NCI-H2107 treated with DMSO at 0.1 percent for 48 hours (cell line): ENCODE measurements at regions not wholly inside any gene's neighbourhood (a gene's known extent, or its start where the extent isn't known, plus 50 kb on each side); places are given as distances from the start of the nearest gene placed in this dataset.

Source experiments
- DNase-seq: peaks from one replicate; lab custom pipeline; 2025; ENCODE audit not compliant: unreplicated experiment; lab: John Stamatoyannopoulos, UW

DNA sequence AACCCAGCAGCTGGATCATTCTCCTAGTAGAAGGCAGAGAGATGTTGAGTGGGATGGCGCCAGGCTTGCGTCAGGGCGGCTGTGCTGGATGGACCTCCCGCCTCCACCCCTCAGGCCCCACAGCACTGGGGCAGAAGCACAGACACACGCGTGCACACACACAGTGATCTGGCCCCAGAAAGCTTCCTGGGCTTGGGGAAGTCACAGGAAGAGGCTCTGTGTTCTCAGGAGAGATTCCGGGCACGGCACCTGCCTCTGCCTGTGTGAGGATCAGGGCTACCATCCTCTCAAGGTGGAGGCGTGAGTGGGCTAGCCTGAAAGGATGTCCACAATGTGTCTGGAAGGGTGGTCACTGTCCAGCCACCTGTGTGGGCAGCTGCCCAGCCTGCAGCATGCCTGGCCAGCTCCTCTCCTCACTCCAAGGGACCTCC lies 229.8 kb upstream of the HS6ST1 start:
- no peak for DNase-seq

GRCh38 chr2:128549094-128549493 lies 230.4 kb upstream of the HS6ST1 start:
- DNase-seq = no peak

DNA sequence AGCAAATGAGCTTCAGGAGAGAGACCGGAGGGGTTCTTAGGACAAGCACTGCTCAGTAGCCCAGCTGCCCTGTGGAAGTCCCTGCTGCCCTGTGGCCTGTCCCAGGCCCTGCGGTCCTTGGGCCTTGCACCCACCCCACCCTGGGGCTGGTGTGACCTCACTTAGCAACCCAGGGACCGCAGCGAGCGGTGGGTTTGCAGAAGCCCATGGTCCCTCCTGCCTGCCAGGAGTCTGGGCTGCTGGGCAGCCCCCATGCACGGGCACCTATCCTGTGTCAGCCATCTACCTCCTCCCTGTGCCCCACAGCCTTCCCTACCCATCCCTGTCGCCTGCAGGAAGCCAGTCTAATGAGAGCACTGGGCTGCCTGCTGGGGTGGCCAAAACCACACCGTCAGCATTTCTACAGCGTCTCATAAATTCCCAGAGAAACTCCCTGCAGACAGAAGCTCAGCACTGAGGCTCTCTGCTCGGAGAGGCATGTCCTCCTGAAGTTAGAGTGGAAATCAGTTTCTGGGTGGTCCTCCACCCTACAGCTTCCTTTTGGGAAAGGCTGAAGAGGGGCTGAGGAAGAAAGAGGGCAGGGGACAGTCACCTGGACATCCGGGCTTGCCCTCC lies 231.1 kb upstream of the HS6ST1 start:
- DNase-seq = no peak

DNA sequence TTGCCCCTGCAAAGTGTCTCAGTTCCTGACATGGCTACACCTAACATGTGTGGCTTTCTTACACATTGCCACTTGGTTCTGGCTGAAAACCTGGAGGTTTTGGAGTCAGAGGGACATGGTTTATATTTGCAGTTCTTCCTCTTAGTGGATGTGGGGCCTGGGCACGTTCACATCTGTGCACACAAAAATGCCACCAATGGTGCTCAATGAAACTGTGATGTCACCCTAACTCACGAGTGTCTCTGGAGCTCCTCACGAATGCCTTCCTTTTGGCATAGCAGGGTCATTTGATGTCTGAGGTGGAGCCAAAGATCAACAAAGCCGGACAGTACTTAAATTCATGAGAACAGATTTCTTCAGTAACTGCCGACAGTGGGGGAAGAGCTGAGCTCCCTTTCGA lies 231.7 kb upstream of the HS6ST1 start:
- no peak for DNase-seq

DNA sequence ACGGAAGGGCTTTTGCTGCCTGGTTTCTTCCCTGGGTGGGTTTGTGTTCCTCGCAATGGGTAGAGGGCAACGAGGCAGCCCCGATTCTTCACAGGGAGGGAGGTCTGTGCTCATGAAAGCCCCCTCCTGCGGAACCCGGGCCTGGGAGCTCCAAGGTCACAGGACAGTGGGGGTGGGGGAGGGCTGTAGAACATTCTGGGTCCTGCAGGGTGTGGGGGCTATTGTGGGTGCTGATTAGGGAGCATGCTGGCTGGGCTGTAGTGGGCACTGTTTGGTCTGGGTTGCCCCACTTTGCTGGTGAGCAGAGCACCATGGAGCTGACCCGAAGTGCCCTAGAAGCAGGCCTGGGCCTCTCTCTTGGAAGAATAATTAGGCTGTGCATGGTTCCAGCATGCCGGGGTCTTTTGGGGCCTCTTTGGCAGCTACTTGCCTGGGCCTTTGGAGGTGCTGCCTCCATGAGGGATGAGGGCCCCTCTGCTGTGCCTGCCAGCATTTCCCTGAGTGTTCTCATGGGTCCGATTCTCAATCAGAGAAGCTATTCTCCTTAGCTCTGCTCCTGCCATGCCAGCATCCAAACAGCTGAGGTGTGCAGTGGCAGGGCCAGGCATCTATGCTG lies 232.2 kb upstream of the HS6ST1 start:
- DNase-seq = no peak

DNA sequence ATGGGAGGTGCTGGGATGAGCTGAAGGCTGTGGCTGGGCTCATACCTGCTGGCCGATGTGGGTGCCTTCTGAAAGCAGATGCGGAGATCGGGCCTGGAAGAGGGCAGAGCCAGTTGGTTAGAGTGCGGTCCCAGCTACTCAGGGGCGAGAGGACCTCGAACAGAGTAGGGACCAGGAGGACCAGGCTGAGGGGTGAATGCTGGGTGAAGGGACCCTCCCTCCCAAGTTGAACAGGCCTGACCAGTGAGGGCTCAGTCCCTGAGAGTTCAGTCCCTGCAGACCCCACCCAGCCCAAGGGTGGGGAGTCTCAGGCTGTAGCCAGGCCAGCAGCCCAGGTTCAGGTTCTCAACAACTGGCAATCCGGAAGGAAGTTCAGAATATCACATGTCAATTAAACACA lies 232.8 kb upstream of the HS6ST1 start:
- DNase-seq = no peak

DNA sequence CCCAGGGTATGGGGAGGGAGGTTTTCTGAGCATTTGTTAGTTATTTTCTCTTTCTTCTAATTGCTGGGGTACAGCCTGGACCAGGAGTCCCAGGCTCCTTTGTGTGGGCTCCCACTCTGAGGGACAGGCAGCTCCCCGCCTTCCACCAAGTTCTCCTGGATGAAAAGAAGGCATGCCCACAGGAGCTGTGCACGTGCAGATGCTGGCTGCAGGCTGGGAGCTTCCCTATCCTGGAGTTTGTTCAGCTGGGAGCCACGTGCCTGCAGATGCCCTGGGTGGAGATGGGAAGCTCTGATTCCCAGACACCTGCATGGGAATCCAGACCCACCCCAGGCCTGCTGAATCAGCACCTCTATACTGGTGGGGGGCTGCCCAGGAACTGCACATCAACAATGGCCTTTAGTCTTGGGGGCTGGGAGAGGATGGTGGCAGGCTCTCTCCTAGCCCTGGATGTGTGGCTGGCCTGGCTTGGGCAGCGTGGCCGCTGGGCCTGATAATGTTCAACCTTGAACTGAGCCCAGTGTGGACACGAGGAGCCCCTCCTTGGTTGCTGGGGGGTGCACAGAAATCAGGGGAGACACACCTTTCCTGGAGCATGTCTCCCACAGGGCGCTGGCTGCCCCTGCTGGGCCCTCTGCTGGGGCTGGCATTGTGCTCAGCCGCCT lies 233.6 kb upstream of the HS6ST1 start:
- DNase-seq = no peak

- no peak for DNase-seq
Measured at GRCh38 chr2:128552806-128553551, 234.3 kb upstream of the HS6ST1 start.

DNA sequence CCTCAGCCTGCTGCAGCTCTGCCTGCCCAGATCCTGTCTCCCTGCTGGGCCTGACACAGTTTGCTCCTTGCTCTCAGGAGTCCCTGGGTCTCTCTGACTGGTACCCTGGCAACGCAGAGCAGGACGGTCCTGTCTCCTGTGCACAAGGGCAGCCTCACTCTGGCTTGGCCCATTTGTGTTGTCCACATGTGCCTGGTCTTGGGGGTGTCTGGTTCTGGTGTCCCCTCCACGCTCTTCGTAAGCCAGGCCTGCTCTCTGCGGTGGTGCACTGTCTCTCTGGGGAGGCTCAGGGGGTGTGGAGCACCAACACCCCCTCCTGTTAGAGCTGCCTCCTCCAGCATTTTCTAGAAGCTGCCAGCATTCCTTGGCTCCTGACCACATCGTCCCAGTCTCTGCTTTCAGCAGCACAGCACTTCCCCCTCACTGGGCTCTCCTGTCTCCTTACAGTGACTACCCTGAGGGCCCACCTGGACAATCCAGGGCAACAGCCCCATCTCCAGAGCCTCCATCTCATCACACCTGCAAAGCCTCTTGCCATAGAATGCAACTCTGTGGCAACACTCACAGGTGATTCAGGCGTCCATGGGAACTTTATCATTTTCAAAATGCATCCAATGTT lies 235.6 kb upstream of the HS6ST1 start:
- no peak for DNase-seq

GRCh38 chr2:128555433-128555832 lies 236.8 kb upstream of the HS6ST1 start:
- no peak for DNase-seq

DNA sequence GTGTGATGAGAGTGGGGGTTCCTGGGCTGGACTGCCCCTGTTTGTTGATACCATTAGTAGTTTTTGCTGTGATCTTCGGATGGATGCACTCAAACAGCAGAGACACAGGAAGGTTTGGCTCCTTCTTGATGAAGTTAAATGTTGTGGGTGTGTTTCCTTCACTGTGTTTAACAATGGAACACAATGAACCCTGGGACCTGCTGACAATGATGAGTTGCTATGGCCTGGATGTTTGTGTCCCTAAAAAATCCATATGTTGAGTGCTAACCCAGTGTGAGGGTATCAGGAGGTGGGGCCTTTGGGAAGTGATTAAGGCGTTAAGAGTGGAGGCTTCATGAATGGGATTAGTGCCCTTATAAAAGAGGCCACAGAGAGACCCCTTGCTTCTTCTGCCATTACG lies 237.4 kb upstream of the HS6ST1 start:
- DNase-seq = no peak

DNA sequence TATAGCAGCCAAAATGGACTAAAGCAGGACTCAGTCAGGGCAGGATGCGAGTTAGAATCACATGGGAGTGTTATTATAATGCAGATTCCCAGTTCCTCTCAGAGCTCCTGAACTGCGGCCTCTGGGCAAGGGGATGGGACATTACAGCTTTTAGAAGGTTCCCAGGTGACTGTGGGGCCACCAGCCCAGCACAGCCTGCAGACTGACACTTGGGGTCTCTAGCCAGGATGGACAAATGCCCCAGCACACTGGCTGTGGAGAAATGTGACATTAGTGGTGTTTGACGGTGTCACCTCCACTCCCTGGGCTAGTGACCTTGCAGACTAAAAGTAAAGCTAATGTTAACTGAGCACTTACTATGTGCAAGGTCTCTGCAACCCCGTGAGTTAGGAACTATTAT lies 238.0 kb upstream of the HS6ST1 start:
- no peak for DNase-seq

DNA sequence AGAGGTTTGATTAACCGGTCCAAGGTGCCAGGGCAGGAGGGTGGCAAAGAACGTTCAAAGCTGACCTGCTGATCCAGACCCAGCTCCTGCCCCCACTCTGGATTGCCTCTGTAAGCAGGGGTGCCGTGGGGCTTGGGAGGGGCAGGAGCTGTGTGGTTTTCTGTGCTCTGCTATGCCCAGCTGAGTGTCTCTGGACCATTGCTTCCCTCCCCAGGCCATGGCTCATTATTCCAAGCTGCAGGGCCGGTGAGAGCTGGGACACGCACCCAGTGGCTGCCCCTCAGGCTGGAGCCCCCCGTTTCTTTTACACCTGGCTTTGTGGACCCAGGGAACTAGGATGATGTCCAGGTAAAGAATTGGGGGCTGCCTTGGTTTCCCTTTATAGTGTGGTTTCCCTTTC lies 238.4 kb upstream of the HS6ST1 start:
- DNase-seq = no peak

GRCh38 chr2:128557831-128558241 lies 239.2 kb upstream of the HS6ST1 start:
- DNase-seq = no peak

- no peak for DNase-seq
Measured at GRCh38 chr2:128558441-128558840, 239.8 kb upstream of the HS6ST1 start.

- DNase-seq = no peak
Measured at GRCh38 chr2:128558895-128559532, 240.3 kb upstream of the HS6ST1 start.

- no peak for DNase-seq
Measured at GRCh38 chr2:128559533-128560515, 241.2 kb upstream of the HS6ST1 start.

DNA sequence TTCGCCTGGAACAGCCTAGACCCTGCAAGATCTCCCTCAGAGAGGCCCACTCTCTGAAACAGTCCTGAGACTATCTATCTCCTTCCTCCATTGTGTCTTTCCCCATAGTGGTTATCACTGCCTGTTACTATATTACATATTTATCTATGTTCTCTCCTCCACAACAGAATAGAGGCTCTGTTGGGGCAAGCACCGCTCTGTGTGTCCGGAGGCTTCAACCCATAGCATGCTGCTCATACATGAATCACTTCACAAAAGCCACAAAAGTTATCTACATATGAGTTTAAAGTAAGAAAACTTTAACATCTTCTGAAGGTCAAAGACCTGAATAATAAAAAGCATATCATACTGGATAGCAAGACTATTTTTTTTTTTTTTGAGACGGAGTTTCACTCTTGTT lies 242.1 kb upstream of the HS6ST1 start:
- no peak for DNase-seq

DNA sequence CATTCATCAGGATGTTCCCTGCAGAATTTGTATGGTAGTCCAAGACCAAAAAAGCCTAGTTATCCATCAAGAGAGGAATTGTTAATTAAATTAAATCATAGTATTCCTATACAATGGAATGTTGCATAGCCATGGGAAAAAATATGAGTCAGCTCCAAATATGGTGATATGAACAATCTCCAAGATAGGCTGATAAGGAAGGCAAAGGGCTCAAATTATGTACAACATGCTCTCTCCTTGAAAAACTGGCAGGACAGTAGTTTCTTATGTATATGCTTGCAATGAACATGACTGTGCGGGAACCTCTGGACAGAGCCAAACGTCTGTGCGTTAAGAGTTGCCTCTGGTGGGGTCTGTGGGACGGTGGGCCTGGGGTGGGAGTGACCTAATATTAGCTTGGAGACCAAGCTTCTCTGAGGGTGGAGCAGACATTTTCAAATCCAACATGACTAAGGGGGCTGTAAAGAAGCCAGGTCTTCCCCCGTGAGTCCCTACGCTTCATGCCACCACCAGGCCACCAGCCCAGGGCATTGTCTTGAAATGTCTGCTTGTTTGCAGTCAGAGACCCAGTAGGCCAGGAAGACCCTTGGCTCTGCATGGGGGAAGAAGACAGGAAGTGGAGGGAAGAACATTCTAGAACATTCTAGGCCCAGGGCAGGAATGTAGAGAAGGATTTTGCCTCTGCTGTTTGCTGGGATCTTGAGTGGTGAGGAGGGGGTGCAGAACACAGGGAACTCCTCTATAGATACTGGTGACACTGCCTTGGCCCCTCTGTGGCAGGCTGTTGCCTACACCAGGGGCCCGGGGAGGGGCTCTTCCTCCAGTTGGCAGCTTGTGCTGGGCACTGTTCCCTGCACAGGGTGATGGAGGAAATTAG lies 244.0 kb upstream of the HS6ST1 start:
- no peak for DNase-seq
